CMK (cell line): ENCODE measurements at regions not wholly inside any gene's neighbourhood (a gene's known extent, or its start where the extent isn't known, plus 50 kb on each side); places are given as distances from the start of the nearest gene placed in this dataset.

Experiments
- DNase-seq: peaks from one replicate; pipeline ENCODE4 v3.0.0-alpha.2; 2010; ENCODE audit warnings: low read depth

- no peak for DNase-seq
These were observed 848.4 kb downstream of the GATA3 start for GRCh38 chr10:8902926-8903325.

DNA sequence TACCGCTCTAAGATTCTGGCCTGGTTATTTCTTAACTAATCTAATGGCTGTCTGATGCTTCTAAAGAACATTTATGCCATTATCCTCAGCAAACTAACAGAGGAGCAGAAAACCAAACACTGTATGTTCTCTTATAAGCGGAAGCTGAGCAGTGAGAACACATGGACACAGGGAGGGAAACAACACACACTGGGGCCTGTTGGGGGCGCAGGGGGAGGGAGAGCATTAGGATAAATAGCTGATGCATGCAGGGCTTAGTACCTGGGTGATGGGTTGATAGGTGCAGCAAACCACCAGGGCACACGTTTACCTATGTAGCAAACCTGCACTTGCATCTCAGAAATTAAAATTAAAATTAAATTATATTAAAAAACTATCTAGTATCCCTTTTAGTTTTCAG is 853.5 kb downstream of the GATA3 start:
- DNase-seq = no peak

DNA sequence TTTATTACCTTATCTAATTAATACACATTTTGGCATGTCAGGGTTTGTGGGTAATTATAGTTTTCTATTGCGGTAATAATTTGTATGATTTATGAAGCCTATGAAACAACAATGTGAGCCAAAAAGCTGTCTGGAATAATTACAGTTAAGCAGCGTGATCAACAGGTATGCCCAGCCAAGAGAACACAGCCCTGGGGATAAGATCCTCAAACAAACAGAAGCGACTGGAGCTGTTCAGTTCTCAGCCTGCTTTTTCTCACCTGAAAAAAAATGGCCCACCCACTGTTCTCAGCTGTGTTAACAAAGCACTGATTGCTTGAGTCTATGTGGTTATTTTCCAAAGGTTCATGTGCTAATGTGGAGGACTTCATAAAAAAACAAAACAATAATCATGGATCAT is 855.8 kb downstream of the GATA3 start:
- no peak for DNase-seq

DNA sequence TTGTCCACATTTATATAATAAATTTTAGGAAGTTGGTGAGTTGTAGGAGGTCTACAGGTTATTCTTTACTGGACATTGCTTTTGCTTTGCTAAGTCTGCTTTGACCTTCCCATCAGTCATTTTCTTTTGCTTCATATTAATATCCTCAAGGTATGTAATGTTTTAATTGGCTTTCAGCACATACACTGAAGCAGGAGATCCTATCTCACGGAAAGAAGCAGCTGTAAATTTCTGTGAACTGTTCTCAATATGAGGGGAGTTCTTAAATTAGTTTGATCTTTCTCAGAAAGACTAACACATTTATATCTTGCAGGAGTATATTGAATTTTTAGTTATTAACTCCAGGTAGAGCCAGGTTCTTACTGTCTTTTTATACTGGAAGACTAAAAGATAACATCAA is 856.5 kb downstream of the GATA3 start:
- no peak for DNase-seq

- DNase-seq = no peak
These were observed 857.6 kb downstream of the GATA3 start for GRCh38 chr10:8912108-8912507.

GRCh38 chr10:8913720-8914119 is 859.2 kb downstream of the GATA3 start:
- DNase-seq = no peak

- no peak for DNase-seq
These were observed 864.8 kb downstream of the GATA3 start for GRCh38 chr10:8919280-8919679.

GRCh38 chr10:8921568-8921967 is 867.1 kb downstream of the GATA3 start:
- no peak for DNase-seq

- no peak for DNase-seq
These were observed 868.6 kb downstream of the GATA3 start for GRCh38 chr10:8923096-8923495.

- DNase-seq = no peak
These were observed 873.2 kb downstream of the GATA3 start for GRCh38 chr10:8927705-8928104.

DNA sequence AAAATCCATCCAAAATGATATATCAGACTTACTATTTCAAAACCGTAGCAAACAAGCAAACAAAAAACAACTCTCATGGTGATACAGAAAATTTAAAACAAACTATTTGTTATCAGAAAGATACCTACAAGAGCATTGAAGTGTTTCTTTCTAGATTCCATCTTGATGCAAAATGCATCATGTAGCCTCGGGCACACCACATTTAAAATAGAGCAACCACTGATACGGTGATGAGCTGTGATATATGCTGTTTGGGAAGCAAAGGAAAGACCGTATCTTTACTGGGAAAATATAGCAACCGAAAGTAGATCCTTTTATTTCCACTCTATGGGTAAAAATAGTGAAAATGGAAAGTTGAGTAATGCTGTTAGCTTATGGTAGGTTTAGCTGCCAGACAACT is 892.0 kb downstream of the GATA3 start:
- no peak for DNase-seq

GRCh38 chr10:8950978-8951377 is 896.5 kb downstream of the GATA3 start:
- DNase-seq = no peak

- DNase-seq = no peak
These were observed 897.1 kb downstream of the GATA3 start for GRCh38 chr10:8951440-8952089.

DNA sequence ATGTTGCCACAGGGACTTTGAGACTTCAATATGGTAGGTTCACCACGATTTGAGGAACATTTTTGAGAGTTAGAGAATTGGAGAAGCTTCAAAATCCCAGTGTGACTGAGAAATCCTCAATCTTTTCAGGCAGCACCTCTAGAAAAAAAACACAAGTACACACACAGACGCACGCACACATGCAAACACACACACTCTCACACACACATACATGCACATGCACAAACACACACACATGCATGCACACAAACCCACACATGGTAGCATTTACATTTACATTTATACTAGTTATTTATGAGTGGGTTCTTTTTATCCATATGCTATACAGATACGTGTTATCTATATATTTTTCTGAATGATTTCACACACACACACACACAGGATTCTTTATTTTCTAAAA is 901.9 kb downstream of the GATA3 start:
- DNase-seq = no peak

GRCh38 chr10:8962249-8962648 is 907.8 kb downstream of the GATA3 start:
- no peak for DNase-seq

- DNase-seq = no peak
These were observed 912.6 kb downstream of the GATA3 start for GRCh38 chr10:8967061-8967460.

DNA sequence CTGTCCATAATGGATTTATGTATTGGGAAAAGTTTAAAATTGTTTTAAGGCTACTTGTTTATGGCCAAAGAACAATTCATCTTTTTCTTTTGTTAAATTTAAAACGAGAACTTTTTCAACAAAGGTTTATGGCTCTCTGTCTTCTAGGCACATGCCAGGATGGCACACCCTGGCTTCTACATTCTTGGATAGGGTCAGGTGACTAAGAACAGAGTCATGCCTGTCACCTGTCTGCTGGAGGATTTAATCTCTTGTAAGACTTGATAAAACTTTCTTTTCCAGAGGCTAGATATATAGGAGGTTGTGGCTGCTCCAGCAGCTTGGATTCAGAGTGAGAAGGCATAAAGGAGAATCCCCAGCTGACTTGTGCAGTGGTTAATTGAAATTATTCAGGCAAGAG is 915.4 kb downstream of the GATA3 start:
- DNase-seq = no peak

DNA sequence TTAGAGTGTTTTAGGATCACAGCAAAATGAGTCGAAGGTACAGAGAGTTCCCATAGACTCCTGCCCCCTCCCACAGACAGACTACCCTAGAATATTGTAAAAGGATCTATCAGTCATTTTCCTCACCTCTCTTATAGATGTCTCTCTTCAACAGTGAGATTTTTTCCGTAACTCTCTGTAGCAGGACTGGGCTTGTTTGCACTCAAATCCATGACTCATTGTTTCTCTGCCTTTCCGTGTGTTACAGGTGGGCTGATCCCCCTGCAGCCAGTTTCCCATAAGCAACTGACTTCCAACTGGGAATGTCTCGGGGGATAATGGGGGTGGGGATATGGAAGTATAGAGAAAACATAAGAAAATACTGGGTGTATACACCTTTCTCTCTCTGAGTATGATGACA is 921.0 kb downstream of the GATA3 start:
- DNase-seq = no peak

DNA sequence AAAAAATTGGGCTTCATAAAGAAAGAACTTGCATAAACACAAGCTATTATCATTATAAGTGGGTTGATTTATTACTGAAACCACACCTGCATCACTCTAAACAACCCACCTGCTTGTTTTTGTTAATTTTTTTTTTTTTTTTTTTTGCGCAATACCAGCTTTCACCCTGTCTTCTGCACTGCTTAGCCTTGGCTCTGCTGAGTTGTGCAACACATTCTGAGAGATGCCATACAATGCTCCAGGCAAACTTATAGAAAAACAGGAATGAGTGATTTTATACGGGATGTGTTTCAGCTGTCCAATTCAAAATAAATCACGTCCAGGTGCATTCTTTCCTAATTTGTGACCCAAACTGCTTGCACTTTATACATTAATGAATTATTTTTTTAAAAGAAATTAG is 923.6 kb downstream of the GATA3 start:
- no peak for DNase-seq

DNA sequence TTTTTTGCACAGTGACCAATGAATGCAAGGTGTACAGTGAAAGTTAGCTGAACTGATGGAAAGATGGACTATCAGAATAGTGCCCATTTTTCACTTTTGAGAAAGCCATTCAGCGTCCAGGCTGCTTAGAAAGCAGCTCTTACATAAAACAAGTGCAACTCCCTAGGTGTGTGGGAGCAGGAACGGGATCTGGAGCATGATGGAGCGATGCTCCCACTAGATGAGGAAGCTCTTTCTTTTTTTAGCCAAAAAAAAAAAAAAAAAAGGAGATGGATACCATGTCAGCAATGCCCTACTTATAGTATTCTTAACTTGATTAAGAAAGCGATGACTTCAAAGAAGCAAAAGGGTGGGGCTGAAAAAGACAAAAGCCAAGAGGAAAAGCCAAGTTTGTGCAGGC is 925.5 kb downstream of the GATA3 start:
- DNase-seq = no peak

- DNase-seq = no peak
These were observed 926.8 kb downstream of the GATA3 start for GRCh38 chr10:8981277-8981676.

- no peak for DNase-seq
These were observed 931.2 kb downstream of the GATA3 start for GRCh38 chr10:8985651-8986050.

- DNase-seq = no peak
These were observed 932.5 kb downstream of the GATA3 start for GRCh38 chr10:8986975-8987374.

GRCh38 chr10:8987712-8988111 is 933.2 kb downstream of the GATA3 start:
- no peak for DNase-seq
